Effector memory CD8-positive, alpha-beta T cell (primary cell): ENCODE measurements at regions not wholly inside any gene's neighbourhood (a gene's known extent, or its start where the extent isn't known, plus 50 kb on each side); places are given as distances from the start of the nearest gene placed in this dataset.

ENCODE experiments used
- ATAC-seq: fragments of 150-1000 bp; cut with Tn5 transposase; replicated peaks from 2 replicates; pipeline ENCODE4 v1.10.0; 2021; ENCODE audit warnings: mild to moderate bottlenecking, moderate library complexity
- DNase-seq, 3 experiments: peaks; one replicate each; pipeline ENCODE4 v3.0.0; 2021
- H3K27ac Mint-ChIP-seq, 2 donors: one replicate each; pipeline ENCODE4 v1.8.0; 2022; ENCODE audit warnings: mild to moderate bottlenecking in 2 of 2, mixed read lengths in 2 of 2, moderate library complexity in 2 of 2
- H3K27me3 Mint-ChIP-seq, 2 donors: one replicate each; pipeline ENCODE4 v1.8.0; 2022; ENCODE audit warnings: mixed read lengths in 2 of 2
- H3K36me3 Mint-ChIP-seq: one replicate; pipeline ENCODE4 v1.8.0; 2022; ENCODE audit warnings: mild to moderate bottlenecking, moderate library complexity, mixed read lengths; ENCODE audit not compliant: insufficient read depth
- H3K4me1 Mint-ChIP-seq, 2 donors: one replicate each; pipeline ENCODE4 v1.8.0; 2022; ENCODE audit warnings: low read depth in 2 of 2, mixed read lengths in 2 of 2
- H3K4me3 Mint-ChIP-seq, 2 donors: one replicate each; pipeline ENCODE4 v1.8.0; 2022; ENCODE audit warnings: mild to moderate bottlenecking in 2 of 2, mixed read lengths in 2 of 2, moderate library complexity in 2 of 2
- H3K9me3 Mint-ChIP-seq, 2 donors: one replicate each; pipeline ENCODE4 v1.8.0; 2022; ENCODE audit warnings: mixed read lengths in 2 of 2

DNA sequence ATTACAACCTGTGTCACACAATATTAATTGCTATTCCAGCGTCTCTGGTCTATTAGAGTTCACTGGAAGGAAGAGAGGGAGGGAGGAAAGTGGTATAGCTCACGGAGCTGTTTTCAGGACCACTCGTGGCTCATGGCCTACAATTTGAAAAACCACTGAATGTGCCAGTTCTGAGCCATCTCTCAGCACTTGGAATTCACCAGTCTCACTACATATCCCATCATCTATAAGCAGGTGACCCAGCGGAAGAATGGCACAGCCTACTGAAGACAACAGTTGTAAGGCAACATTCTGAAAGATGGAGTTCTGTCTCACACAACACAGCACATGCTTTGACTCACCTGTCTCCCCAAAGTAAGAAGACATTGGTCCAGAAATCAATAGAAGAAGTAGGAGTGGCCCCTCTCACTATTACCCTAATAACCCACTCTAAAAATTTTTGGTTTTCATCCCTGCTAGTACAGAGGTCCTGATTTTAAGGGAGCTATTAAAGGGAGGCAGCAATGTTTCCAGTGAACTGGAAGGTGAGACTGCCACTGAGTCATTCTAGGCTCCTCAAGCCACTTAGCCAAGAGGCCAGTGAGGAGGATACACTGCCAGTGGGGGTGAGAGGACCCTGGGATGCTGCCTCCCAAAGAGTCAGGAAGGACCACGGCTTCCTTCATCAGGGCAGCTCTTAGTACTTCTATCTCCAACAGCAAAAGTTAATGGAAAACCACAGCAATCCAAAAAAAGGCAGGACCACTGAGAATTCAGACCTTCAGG, 50.0 kb upstream of the DOCK9 start:
- Mint-ChIP-seq H3K36me3 (no peaks in the 10 kb centered on the region), H3K4me3 (no peak overlapping the region), H3K27ac (peak overlapping the region in 1 of 2 donors; percentile 81), H3K27me3 (no peaks in the 10 kb centered on the region), H3K4me1 (peaks cover 30 to 41% of the 10 kb centered on the region in 2 donors), H3K9me3 (no peaks in the 10 kb centered on the region)
- DNase-seq: no peak
- no peak for ATAC-seq

DNA sequence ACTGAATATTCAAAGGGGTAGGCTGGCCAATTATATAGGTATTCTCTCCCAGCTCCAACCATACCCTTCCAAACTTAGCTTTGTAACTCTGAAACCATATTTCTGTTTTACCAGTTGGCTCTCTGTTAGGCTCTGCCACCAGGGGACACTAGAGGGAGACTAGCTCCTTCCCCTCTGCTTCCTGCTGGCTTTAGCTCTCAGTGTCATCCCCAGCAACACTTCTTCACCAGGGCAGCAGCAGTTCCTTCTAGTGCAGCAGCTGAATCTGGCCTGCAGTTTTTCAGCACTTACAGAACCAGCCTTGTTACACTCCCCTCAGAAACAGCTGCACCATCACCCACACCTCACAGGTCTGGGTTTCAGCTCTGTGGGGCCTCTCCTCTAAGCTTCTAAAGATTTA, 51.0 kb upstream of the DOCK9 start:
- peaks cover 28 to 43% of the 10 kb centered on the region in 2 donors for H3K4me1 Mint-ChIP-seq
- H3K36me3 Mint-ChIP-seq: no peaks in the 10 kb centered on the region
- H3K27ac Mint-ChIP-seq: peak overlapping the region in 1 of 2 donors; percentile 15
- no peaks in the 10 kb centered on the region for H3K9me3 Mint-ChIP-seq
- ATAC-seq (peak; percentile 96), DNase-seq (peak; percentile 38 to 63 (median 55))
- no peaks in the 10 kb centered on the region for H3K27me3 Mint-ChIP-seq
- H3K4me3 Mint-ChIP-seq: no peak overlapping the region

DNA sequence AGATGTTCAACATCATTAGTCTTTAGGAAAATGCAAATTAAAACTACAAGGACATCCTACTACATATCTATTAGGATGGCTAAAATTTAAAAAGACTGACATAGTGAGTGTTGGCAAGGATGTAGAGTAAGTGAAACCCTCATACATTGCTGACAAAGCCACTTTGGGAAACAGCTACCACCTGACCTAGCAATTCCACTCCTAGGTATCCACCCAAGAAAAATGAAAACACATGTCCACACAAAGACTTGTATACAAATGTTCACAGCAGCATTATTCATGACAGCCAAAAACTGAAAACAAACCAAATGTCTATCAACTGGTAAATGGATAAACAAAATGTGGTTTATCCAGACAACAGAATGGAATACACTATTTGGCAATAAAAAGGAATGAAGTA, 51.7 kb upstream of the DOCK9 start:
- Mint-ChIP-seq H3K27me3 (no peaks in the 10 kb centered on the region), H3K4me3 (no peak overlapping the region), H3K36me3 (no peaks in the 10 kb centered on the region), H3K9me3 (no peaks in the 10 kb centered on the region), H3K4me1 (peaks cover 27 to 47% of the 10 kb centered on the region in 2 donors), H3K27ac (no peak overlapping the region)
- DNase-seq: no peak
- no peak for ATAC-seq

DNA sequence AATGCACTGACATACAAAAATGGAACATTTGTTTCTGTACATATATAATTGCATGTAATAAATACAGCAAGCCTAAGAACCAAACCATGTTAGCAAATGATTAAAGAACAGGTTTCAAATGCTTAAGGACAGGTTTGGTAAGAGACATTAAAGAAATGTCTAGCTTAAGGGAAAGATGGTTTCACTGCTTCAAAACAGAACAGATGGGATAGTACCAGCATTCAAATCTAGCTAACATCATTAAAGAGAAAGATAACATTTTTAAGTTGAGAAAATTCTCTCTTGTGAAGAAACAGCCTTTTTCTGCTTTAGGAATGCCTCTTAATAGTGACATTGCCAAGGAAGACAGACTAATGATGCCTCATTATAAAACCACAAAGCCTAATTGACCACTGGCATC, 52.5 kb upstream of the DOCK9 start:
- peaks cover 24 to 42% of the 10 kb centered on the region in 2 donors for H3K4me1 Mint-ChIP-seq
- no peaks in the 10 kb centered on the region for H3K36me3 Mint-ChIP-seq
- H3K27ac Mint-ChIP-seq: no peak overlapping the region
- DNase-seq (no peak), ATAC-seq (no peak)
- no peak overlapping the region for H3K4me3 Mint-ChIP-seq
- no peaks in the 10 kb centered on the region for H3K9me3 Mint-ChIP-seq
- no peaks in the 10 kb centered on the region for H3K27me3 Mint-ChIP-seq

DNA sequence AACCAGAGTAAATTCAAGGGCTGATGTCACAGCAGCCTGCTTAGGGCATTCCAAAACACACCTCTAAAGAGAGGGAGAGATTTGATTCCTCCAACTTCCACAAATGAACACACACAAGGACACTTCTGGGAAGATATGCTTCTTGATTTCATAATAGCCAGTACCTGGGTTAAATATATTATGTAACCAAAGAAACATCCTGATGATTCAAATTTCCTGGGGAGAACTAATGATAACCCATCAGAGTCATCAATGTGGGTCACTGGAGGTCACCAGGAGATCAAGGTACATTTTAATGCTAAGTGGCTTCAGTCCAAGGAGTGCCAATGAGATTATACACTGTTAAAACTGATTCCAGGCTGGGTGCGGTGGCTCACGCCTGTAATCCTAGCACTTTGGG, 54.0 kb upstream of the DOCK9 start:
- Mint-ChIP-seq H3K4me1 (peaks cover 16 to 32% of the 10 kb centered on the region in 2 donors), H3K27me3 (no peaks in the 10 kb centered on the region), H3K36me3 (no peaks in the 10 kb centered on the region), H3K9me3 (no peaks in the 10 kb centered on the region), H3K27ac (no peak overlapping the region), H3K4me3 (no peak overlapping the region)
- ATAC-seq (no peak), DNase-seq (no peak)

DNA sequence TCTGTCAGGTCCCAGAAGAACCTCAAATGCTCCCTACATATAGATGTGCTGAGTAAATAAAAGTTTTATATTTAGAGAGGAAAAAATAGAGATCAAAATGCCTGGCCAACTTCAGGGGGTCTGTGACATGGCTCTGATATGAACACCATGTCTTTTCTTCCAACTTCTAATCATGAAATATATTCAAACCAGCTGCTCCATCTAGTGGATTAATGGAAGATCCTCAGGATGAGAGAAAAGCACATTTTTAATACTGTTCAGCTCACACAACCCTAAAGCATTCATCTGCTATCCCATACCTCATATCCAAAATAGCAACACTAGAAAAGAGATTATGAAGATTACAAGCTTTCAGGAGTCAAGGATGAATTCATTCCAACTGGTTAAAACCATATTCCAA, 56.0 kb upstream of the DOCK9 start:
- H3K4me3 Mint-ChIP-seq: no peak overlapping the region
- no peaks in the 10 kb centered on the region for H3K27me3 Mint-ChIP-seq

DNA sequence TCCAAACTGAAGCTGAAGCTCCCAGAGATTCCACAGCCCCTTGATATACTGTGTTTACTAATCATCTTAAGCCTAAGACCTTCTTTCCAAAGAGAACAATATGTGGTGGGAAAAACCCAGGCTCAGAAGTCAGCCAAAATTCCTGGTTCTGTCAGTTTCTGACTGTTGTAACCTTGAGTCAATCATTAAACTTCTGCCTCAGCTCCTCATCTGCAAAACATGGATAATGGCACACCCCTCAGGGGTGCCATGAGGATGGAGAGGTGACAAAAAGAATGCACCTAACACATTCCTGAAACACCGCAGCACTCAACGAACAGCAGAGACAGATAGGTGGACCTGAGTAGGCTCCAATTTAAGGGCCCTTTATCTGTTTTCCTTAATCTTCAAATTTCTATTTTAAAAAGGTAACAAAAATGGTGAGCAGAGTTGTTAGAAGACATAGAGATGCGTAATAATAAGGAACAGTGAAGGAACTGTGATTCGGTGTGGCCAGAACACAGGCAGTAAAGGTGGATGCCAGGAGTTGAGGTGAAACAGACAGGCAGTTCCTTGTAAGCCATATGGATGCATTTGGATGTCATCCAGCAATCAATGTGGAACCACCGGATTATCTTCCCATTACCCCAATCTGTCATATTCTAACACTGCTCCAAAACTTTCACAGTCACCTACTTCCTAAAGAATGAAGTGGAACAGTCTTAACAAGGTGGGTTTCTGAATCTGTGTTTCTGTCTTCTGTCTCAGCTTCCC, 56.6 kb upstream of the DOCK9 start:
- H3K4me1 Mint-ChIP-seq: peaks cover 4 to 16% of the 10 kb centered on the region in 2 donors
- no peak for ATAC-seq
- H3K27me3 Mint-ChIP-seq: no peaks in the 10 kb centered on the region

More for the DNA sequence above, 56.0 kb upstream of the DOCK9 start:
- H3K4me1 Mint-ChIP-seq: peaks cover 7 to 19% of the 10 kb centered on the region in 2 donors
- H3K9me3 Mint-ChIP-seq: no peaks in the 10 kb centered on the region
- peak overlapping the region in 1 of 2 donors; percentile 2 for H3K27ac Mint-ChIP-seq
- no peaks in the 10 kb centered on the region for H3K36me3 Mint-ChIP-seq
- ATAC-seq: no peak
- DNase-seq: no peak

DNA sequence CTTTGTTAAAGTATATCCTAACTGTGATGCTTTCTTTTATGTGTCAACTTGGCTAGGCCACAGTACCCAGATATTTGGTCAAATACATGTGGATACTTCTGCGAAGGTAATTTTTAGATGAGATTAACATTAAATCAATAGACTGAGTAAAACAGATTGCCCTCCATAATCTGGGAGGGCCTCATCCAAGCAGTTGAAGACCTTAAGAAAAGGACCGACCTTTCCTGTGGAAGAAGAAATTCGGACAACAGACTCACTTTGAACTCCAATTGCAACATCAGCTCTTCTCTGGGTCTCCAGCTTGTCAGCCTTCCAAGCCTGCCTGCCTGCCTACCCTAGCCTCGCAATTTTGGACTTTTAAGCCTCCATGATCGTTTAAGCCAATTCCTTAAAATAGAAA, 57.9 kb upstream of the DOCK9 start:
- DNase-seq (no peak), ATAC-seq (no peak)
- H3K4me1 Mint-ChIP-seq: peaks cover 6 to 15% of the 10 kb centered on the region in 2 donors
- no peaks in the 10 kb centered on the region for H3K36me3 Mint-ChIP-seq
- H3K27me3 Mint-ChIP-seq: no peaks in the 10 kb centered on the region
- no peak overlapping the region for H3K27ac Mint-ChIP-seq
- no peaks in the 10 kb centered on the region for H3K9me3 Mint-ChIP-seq
- H3K4me3 Mint-ChIP-seq: no peak overlapping the region

More for the DNA sequence above, 56.6 kb upstream of the DOCK9 start:
- DNase-seq: no peak
- Mint-ChIP-seq H3K27ac (peak overlapping the region in 1 of 2 donors; percentile 2), H3K4me3 (no peak overlapping the region), H3K36me3 (no peaks in the 10 kb centered on the region), H3K9me3 (no peaks in the 10 kb centered on the region)

DNA sequence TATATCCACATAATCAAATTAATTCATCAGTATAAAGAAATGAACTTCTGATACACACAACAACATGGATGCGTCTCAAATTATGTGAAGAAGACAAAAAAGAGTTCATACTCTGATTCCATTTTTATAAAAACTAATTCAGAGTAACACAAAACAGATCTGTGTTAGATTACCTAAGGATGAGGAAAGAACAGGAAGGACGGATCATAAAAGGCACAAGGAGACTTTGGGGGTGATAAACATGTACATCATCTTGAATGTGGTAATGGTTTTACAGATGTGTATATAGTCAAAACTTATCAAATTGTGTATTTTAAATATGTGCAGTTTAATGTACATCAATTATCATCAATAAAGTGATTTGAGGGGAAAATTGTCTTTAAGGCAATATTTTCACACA, 59.9 kb upstream of the DOCK9 start:
- no peaks in the 10 kb centered on the region for H3K9me3 Mint-ChIP-seq
- DNase-seq (no peak), ATAC-seq (no peak)
- H3K27me3 Mint-ChIP-seq: no peaks in the 10 kb centered on the region
- H3K4me1 Mint-ChIP-seq: peaks cover 16 to 26% of the 10 kb centered on the region in 2 donors
- H3K27ac Mint-ChIP-seq: no peak overlapping the region
- H3K4me3 Mint-ChIP-seq: no peak overlapping the region
- no peaks in the 10 kb centered on the region for H3K36me3 Mint-ChIP-seq

DNA sequence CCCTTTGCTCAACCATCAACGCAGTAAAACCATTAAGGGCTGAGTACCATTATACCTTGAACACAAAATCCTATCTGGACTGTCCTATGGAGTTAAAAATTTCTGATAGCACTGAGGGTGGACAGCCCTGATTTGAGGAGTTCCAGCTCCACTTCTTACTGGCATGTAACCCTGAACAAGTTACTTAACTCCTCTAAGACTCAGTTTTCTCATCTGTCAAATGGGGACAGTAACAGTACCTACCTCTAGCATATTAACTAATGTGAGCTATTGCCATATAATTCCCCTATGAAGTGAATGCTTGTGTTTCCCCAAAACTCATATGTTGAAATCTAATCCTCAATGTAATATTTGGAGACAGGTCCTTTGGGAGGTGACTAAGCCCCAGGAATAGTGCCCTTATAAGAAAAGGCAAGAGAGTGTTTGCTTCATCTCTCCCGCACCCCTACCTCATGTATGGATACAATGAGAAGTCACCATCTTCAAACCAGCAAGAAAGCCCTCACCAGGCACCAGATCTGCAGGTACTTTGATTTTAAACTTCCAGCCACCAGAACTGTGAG, 61.9 kb upstream of the DOCK9 start:
- Mint-ChIP-seq H3K36me3 (no peaks in the 10 kb centered on the region), H3K27ac (no peak overlapping the region), H3K27me3 (no peaks in the 10 kb centered on the region), H3K4me3 (no peak overlapping the region), H3K9me3 (no peaks in the 10 kb centered on the region), H3K4me1 (peaks cover 31 to 38% of the 10 kb centered on the region in 2 donors)
- no peak for ATAC-seq
- no peak for DNase-seq

DNA sequence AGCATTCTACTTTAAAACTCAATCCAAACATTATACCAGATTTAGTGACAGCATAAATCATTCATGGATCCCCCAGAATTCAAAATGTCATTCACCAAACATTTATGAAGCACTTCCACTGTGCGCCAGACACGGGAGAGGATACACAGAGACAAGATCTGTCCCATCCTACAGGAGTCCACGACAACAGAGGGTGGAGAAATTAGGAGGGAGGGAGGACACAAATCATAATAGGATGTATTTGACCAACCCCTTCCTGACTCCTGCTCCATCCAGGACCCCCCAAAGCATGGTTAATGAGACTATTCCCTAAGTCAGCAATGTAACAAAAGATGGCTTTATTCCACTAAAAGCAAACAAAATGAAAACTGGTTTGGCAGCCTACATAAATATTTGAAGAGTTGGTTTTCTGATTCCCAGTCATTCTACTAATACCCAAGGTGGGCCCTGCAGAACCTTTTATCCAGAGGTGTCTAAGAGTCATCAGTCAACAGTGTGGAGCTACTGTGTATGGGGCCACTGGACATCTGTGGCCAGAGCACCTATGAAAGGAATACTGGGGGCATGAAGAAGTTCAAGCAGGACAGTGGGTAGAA, 62.8 kb upstream of the DOCK9 start:
- Mint-ChIP-seq H3K27ac (no peak overlapping the region), H3K4me1 (peaks cover 35 to 47% of the 10 kb centered on the region in 2 donors), H3K27me3 (no peaks in the 10 kb centered on the region), H3K36me3 (no peaks in the 10 kb centered on the region), H3K4me3 (no peak overlapping the region), H3K9me3 (no peaks in the 10 kb centered on the region)
- no peak for ATAC-seq
- no peak for DNase-seq

DNA sequence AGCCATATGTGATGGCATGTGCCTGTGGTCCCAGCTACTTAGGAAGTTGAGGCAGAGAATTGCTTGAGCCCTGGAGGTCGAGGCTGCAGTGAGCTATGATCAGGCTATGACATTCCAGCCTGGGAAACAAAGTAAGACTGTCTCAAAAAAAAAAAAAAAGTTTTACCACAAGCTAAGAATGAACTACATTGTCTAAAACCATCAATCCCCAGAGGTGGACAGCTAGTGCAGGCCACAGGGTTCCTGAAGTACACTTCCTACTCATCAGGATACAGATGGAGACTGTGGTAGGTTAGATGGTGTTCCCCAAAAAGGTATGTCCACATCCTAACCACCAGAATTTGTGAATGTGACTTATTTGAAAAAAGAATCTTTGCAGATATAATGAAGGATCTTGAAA, 63.5 kb upstream of the DOCK9 start:
- ATAC-seq (no peak), DNase-seq (no peak)
- H3K4me3 Mint-ChIP-seq: peak overlapping the region in 1 of 2 donors; percentile 40
- H3K36me3 Mint-ChIP-seq: peaks cover 5% of the 10 kb centered on the region
- H3K27ac Mint-ChIP-seq: no peak overlapping the region
- H3K4me1 Mint-ChIP-seq: peaks cover 40 to 54% of the 10 kb centered on the region in 2 donors
- H3K9me3 Mint-ChIP-seq: no peaks in the 10 kb centered on the region
- H3K27me3 Mint-ChIP-seq: no peaks in the 10 kb centered on the region

DNA sequence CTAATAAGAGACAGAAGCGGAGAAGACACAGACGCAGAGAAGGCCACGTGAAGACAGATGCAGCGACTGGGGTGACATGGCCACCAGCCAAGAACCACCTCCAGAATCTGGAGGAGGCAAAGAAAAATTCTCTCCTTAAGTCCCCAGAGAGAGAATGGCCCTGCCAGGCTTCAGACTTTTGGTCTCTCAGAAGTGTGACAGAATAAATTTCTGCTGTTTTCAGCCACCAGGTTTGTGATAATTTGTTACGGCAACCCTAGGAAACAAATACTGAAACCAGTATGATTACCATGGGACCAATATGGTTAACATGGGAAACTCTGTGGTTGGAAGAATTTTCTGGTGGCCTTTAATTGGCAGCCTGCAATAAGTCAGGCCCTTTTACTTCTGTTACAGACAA, 63.9 kb upstream of the DOCK9 start:
- Mint-ChIP-seq H3K4me1 (peaks cover 45 to 58% of the 10 kb centered on the region in 2 donors), H3K4me3 (peak overlapping the region in 1 of 2 donors; percentile 40), H3K27me3 (no peaks in the 10 kb centered on the region), H3K27ac (no peak overlapping the region), H3K9me3 (no peaks in the 10 kb centered on the region), H3K36me3 (peaks cover 5% of the 10 kb centered on the region)
- ATAC-seq (no peak), DNase-seq (no peak)
